IgD-negative memory B cell (primary cell): ENCODE measurements at regions not wholly inside any gene's neighbourhood (a gene's known extent, or its start where the extent isn't known, plus 50 kb on each side); places are given as distances from the start of the nearest gene placed in this dataset.
"Not testable (repeated sequence)": the region's sequence is repeated elsewhere in the genome, so short reads cannot be mapped to it uniquely, and the experiment has no call there.

ENCODE experiments used
- H3K27ac Mint-ChIP-seq, 3 donors: one replicate each; pipeline ENCODE4 v1.8.0; 2020 to 2022; ENCODE audit warnings: mild to moderate bottlenecking in 3 of 3, mixed read lengths in 3 of 3, moderate library complexity in 1 of 3
- H3K27me3 Mint-ChIP-seq: one replicate; pipeline ENCODE4 v1.8.0; 2021; ENCODE audit warnings: mixed read lengths
- H3K36me3 Mint-ChIP-seq: one replicate; pipeline ENCODE4 v1.8.0; 2020; ENCODE audit warnings: mild to moderate bottlenecking, mixed read lengths
- H3K4me1 Mint-ChIP-seq, 3 donors: one replicate each; pipeline ENCODE4 v1.8.0; 2020 to 2022; ENCODE audit warnings: mixed read lengths in 3 of 3, mild to moderate bottlenecking in 1 of 3
- H3K4me3 Mint-ChIP-seq, 4 donors: one replicate each; pipeline ENCODE4 v1.8.0; 2020 to 2022; ENCODE audit warnings: mild to moderate bottlenecking in 4 of 4, mixed read lengths in 4 of 4, moderate library complexity in 3 of 4
- H3K9me3 Mint-ChIP-seq, 3 donors: one replicate each; pipeline ENCODE4 v1.8.0; 2020 to 2021; ENCODE audit warnings: mixed read lengths in 3 of 3, mild to moderate bottlenecking in 1 of 3

DNA sequence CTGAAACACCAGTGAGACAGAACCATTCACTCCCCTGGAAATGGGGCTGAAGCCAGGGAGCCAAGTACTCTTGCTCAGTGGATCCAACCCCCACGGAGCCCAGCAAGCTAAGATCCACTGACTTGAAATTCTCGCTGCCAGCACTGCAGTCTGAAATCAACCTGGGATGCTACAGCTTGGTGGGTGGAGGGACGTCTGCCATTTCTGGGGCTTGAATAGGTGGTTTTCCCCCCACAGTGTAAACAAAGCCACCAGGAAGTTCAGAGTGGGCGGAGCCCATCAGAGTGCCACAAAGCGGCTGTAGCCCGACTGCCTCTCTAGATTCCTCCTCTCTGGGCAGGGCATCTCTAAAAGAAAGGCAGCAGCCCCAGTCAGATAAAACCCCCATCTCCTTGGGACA, 292.8 kb downstream of the LNPK start:
- peaks cover 2 to 5% (median 4%) of the 10 kb centered on the region in 3 donors for H3K9me3 Mint-ChIP-seq
- H3K4me1 Mint-ChIP-seq, result no peaks in the 10 kb centered on the region
- H3K27me3 Mint-ChIP-seq, result peaks cover 10% of the 10 kb centered on the region

DNA sequence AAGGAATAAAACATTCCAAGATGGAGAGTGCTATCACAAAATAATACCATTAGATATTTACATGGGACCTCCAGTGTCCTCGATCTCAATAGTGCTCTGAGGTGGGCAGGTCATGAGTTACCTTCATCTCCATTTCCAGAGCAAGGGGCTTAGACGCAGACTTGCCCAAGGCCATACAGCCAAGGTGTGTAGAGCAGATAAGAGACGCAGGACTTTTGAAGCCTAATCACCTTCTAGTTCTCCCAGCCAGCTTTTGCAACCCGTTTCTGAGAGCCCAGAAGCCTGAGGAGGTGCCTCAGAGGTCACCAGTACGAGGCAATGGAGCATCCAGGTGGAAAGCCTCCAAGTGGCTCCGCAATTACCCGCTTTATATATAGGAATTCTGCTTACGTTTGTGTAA, 294.7 kb downstream of the LNPK start:
- H3K4me3 Mint-ChIP-seq, result no peak overlapping the region
- no peaks in the 10 kb centered on the region for H3K4me1 Mint-ChIP-seq
- peaks cover 8% of the 10 kb centered on the region for H3K27me3 Mint-ChIP-seq

More for the DNA sequence above, 292.8 kb downstream of the LNPK start:
- Mint-ChIP-seq H3K27ac (no peak overlapping the region), H3K4me3 (no peak overlapping the region), H3K36me3 (no peaks in the 10 kb centered on the region)

DNA sequence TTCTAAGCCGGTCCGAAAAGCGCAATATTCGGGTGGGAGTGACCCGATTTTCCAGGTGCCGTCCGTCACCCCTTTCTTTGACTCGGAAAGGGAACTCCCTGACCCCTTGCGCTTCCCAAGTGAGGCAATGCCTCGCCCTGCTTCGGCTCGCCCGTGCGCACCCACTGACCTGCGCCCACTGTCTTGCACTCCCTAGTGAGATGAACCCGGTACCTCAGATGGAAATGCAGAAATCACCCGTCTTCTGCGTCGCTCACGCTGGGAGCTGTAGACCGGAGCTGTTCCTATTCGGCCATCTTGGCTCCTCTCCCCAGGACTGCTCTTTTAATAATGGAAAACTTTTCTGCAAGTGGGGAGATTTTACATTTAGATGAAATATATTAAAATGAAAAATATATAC, 297.5 kb downstream of the LNPK start:
- not testable (repeated sequence) for H3K4me3 Mint-ChIP-seq, H3K27me3 Mint-ChIP-seq, H3K9me3 Mint-ChIP-seq, H3K27ac Mint-ChIP-seq, H3K36me3 Mint-ChIP-seq, H3K4me1 Mint-ChIP-seq

More for the DNA sequence above, 294.7 kb downstream of the LNPK start:
- H3K27ac Mint-ChIP-seq, result no peak overlapping the region
- no peaks in the 10 kb centered on the region for H3K36me3 Mint-ChIP-seq
- peaks cover 0 to 4% (median 1%) of the 10 kb centered on the region in 3 donors for H3K9me3 Mint-ChIP-seq

DNA sequence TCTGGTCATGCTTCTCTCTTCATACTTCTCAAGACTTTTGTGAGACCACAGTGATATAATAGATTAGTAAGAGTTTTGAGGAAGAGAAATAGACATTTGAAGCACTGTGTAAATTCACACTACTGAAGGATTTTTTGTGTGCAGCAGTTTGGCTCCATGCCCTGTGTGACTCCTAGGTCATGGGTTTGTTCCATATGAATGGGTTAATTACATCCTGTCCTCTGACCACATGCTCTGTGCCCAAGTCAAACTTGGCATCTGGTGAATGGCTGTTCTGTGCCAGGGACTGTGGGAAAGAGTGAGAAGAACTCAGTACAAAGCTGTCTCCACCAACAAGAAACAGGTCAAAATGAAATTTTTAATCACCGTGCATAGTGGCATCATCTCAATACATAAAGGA, 304.0 kb downstream of the LNPK start:
- Mint-ChIP-seq H3K36me3 (no peaks in the 10 kb centered on the region), H3K4me3 (no peak overlapping the region), H3K9me3 (peaks cover 0 to 2% (median 0%) of the 10 kb centered on the region in 3 donors), H3K4me1 (no peaks in the 10 kb centered on the region), H3K27me3 (peaks cover 2% of the 10 kb centered on the region), H3K27ac (no peak overlapping the region)

DNA sequence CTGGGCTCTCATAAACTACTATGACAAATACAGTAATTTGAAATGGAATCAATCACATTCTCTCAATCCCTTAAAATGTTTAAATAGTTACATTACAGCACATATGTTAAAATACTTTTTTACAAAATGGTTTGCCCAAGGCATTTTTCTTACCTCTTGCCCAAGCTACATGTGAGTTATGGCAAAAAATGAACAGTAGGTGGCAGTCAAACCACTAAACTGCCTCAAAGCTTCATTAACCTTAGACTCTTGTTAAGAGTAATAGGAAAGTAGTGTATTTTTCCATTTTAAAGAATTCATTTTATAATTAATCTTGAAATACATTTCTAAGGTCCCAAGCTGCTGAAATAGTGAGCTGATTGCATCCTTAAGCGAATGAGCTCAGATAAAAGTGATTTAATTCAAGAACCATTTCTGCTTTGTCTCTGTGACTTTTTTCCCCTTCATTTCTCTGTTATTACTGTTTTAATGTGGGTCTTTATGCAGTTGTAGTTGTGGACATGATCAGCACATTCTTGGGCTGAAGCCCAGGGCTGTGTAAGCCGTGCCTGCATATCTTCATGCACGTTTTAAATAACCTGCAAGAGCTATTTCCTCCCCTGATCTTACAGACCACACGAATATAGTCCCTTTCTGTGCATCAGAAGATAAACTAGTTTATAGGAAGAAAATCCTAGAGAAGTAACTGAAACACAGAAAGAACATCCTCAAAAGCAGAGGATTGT, 311.8 kb downstream of the LNPK start:
- Mint-ChIP-seq H3K36me3 (no peaks in the 10 kb centered on the region), H3K9me3 (no peaks in the 10 kb centered on the region), H3K4me3 (no peak overlapping the region), H3K27me3 (no peaks in the 10 kb centered on the region), H3K4me1 (no peaks in the 10 kb centered on the region), H3K27ac (no peak overlapping the region)

DNA sequence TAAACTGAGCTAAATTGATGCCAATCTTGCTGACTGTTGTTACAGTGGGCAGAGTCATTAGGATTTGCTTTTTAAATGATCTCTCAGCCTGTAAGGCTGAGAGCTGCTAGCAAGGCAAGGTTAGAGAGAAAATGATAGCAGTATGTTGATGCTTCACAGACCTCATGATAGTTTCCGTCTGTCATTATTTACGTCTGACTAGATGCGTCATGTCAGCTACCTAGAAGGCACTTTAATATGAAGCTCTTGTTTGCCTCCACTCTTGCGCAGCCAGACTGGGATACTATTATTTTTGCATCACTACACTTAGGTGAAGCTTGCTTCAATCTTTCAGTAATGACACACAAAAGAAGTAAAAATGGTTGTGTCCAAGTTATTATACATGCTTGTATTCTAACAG, 313.8 kb downstream of the LNPK start:
- H3K4me3 Mint-ChIP-seq, result no peak overlapping the region
- H3K9me3 Mint-ChIP-seq, result no peaks in the 10 kb centered on the region
- no peaks in the 10 kb centered on the region for H3K36me3 Mint-ChIP-seq
- H3K4me1 Mint-ChIP-seq, result no peaks in the 10 kb centered on the region
- H3K27ac Mint-ChIP-seq, result no peak overlapping the region
- peaks cover 3% of the 10 kb centered on the region for H3K27me3 Mint-ChIP-seq

DNA sequence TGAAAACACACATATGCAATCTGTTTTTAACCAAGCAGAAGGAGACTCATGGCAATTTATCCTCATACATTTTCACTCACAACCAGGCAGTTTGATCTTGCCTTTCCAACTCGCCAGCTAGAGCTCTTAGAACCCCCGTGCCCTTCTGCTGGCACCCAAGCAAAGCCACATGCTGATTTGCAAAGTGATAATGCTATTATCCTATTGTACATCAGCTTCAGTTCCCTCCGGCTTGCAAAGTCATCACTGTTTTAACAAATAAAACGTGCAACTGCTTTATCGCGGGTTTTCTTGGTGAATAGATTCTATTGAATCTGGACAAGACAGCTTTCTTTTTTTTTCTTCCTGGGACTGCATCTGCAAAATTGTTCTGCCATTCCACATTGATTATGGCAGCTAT, 314.6 kb downstream of the LNPK start:
- no peaks in the 10 kb centered on the region for H3K4me1 Mint-ChIP-seq
- H3K9me3 Mint-ChIP-seq, result peaks cover 0 to 2% (median 0%) of the 10 kb centered on the region in 3 donors
- H3K27me3 Mint-ChIP-seq, result peaks cover 3% of the 10 kb centered on the region
- no peaks in the 10 kb centered on the region for H3K36me3 Mint-ChIP-seq
- no peak overlapping the region for H3K4me3 Mint-ChIP-seq
- no peak overlapping the region for H3K27ac Mint-ChIP-seq

DNA sequence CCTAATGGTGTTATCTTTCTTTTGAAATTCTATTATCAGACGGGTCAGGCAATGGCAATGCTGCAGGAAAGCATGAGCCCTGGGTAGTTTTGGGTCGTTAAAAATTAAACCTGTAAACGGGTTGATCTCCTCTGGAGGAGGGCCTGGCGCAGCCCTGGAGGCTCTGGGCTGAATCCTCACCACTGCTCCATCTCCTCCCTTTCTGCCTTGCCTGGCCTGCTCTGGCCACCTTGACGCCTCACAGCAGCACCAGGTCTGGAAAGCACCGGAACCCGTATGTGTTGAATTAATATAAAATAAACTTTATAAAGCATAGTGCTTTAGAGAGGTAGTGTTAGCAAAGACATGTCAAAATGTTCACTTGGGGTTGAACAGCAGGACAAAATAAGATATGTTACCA, 316.1 kb downstream of the LNPK start:
- H3K27ac Mint-ChIP-seq, result no peak overlapping the region
- peaks cover 3% of the 10 kb centered on the region for H3K27me3 Mint-ChIP-seq
- H3K9me3 Mint-ChIP-seq, result peaks cover 0 to 2% (median 0%) of the 10 kb centered on the region in 3 donors
- H3K4me3 Mint-ChIP-seq, result no peak overlapping the region
- H3K36me3 Mint-ChIP-seq, result no peaks in the 10 kb centered on the region
- H3K4me1 Mint-ChIP-seq, result no peaks in the 10 kb centered on the region

DNA sequence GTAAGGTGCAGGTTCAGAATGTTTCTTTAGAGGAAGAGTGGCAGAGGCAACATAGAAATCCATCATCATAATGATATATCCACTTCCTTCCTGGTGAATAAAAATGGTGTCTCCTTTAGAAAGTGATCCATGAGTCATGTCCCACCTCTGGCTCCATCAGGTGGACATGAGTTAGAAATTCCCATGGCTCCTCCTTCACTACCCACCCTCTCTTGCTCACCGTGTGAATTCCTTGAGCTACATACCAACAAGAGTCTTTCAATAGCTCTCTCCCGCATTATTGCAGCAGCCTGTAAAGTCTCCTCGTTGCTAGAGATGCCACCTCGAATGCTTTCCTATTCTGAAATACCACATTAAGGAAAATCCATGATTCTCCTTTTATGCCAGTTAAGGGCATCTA, 317.6 kb downstream of the LNPK start:
- Mint-ChIP-seq H3K4me3 (no peak overlapping the region), H3K9me3 (peaks cover 0 to 2% (median 0%) of the 10 kb centered on the region in 3 donors), H3K36me3 (no peaks in the 10 kb centered on the region), H3K27me3 (peaks cover 4% of the 10 kb centered on the region), H3K27ac (no peak overlapping the region), H3K4me1 (no peaks in the 10 kb centered on the region)

DNA sequence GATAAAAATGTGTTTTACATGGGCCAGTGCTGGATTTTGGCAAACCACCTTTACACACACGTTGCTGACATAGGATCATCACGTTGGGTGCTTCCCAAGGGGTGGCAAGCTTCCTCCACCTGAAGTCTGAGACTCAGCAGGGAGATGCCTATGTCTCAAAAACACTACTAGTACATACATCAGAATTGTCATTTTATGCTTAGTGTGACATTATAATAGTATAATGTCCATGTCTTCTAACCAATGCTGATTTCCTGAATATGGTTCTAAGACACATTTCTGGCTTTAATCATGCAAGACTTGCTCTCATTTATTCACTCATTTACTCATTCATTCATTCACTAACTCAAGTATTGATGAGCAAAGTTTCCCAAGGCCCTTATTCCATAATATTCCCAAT, 322.3 kb downstream of the LNPK start:
- Mint-ChIP-seq H3K27me3 (peaks cover 4% of the 10 kb centered on the region), H3K4me1 (no peaks in the 10 kb centered on the region), H3K27ac (no peak overlapping the region), H3K36me3 (no peaks in the 10 kb centered on the region), H3K4me3 (no peak overlapping the region), H3K9me3 (peaks cover 0 to 2% (median 0%) of the 10 kb centered on the region in 3 donors)

DNA sequence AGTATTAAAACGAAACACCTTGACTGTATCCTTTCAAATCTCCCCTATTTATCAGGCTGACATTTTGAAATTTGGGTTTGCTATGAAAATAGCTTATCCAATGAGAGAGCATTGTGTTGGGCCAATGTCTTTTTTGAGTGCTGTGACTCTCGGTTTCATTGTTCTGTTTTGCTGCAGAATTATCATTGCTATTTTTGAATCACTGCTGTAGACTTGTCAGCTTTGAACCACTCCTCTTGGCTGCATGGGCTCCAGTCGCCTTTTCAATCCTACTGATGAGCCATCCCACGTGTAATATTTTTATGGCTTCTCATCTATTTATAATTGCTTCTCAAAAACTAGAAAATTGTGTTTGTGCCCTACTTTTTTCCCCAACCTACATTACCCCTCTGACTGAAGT, 322.8 kb downstream of the LNPK start:
- no peak overlapping the region for H3K4me3 Mint-ChIP-seq
- no peaks in the 10 kb centered on the region for H3K4me1 Mint-ChIP-seq
- peaks cover 0 to 2% (median 0%) of the 10 kb centered on the region in 3 donors for H3K9me3 Mint-ChIP-seq
- peaks cover 4% of the 10 kb centered on the region for H3K27me3 Mint-ChIP-seq
- no peak overlapping the region for H3K27ac Mint-ChIP-seq
- no peaks in the 10 kb centered on the region for H3K36me3 Mint-ChIP-seq

DNA sequence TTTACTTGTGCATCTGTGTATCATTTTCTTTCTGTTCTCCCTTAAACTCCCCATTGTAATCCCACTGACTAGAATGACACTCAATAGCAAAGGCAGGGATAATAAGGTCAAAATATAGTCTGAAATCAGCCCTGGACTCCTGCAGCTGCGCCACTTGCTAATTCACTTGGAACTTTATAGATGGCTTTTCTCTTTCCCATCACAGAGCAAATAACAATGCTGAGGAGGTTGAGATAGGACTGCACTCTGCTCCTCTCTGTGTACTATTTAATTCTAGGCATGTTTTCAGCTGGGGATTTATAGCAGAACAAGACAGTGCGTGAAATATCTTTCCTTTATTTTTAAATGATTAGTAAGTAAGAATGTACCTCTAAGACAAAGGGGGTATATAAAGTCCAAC, 324.2 kb downstream of the LNPK start:
- Mint-ChIP-seq H3K9me3 (peaks cover 0 to 4% (median 1%) of the 10 kb centered on the region in 3 donors), H3K4me1 (no peaks in the 10 kb centered on the region)

DNA sequence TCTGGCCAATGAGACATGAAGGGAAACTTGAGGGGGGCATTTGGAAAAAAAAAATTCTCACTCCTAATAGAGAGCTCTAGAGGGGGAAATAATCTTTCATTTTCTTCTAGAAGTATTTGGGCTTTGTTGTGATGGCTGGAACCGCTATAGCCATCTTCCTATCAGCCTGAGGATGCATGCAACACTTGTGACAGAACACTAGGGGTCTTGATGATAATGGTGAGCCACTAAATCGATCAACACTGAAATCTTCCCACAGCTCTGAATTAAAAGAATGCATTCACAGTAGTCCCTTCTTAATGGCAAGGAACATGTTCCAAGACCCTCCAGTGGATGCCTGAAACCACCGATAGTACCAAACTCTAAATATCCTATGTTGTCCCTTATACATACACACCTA, 325.3 kb downstream of the LNPK start:
- Mint-ChIP-seq H3K4me1 (no peaks in the 10 kb centered on the region), H3K4me3 (no peak overlapping the region), H3K9me3 (peaks cover 2 to 4% (median 4%) of the 10 kb centered on the region in 3 donors), H3K27me3 (peaks cover 2% of the 10 kb centered on the region), H3K36me3 (no peaks in the 10 kb centered on the region), H3K27ac (no peak overlapping the region)

More for the DNA sequence above, 324.2 kb downstream of the LNPK start:
- Mint-ChIP-seq H3K4me3 (no peak overlapping the region), H3K36me3 (no peaks in the 10 kb centered on the region), H3K27ac (no peak overlapping the region), H3K27me3 (peaks cover 2% of the 10 kb centered on the region)

DNA sequence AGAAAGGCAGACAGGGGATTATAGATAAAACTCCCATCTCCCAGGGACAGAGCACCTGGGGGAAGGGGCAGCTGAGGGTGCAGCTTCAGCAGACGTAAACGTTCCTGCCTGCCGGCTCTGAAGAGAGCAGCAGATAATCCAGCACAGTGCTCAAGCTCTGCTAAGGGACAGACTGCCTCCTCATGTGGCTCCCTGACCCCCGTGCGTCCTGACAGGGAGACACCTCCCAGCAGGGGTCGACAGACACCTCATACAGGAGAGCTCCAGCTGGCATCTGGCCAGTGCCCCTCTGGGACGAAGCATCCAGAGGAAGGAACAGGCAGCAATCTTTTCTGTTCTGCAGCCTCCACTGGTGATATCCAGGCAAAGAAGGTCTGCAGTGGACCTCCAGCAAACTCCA, 333.3 kb downstream of the LNPK start:
- H3K4me3 Mint-ChIP-seq, H3K27me3 Mint-ChIP-seq, H3K9me3 Mint-ChIP-seq, H3K4me1 Mint-ChIP-seq, H3K36me3 Mint-ChIP-seq, H3K27ac Mint-ChIP-seq: not testable (repeated sequence)

DNA sequence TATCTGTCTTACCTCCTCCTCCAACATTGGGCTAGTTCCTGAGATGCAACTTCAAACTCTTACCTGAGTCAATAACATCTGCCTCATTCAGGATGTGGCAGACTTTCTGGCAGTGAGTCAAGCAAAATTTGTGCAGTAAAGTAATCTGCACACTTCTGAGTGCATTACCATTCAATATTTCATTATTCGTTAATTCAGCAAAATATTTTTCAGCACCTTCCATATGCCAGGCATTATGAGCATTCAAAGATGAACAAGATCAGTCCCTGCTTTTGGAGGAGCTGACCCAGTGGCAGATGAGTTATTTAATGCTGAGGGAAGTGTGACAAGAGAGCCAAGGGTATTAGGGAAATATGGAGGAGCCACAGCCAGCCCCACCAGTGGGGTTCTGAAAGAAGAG, 339.7 kb downstream of the LNPK start:
- H3K4me1 Mint-ChIP-seq, result no peaks in the 10 kb centered on the region
- H3K27ac Mint-ChIP-seq, result no peak overlapping the region
- no peaks in the 10 kb centered on the region for H3K9me3 Mint-ChIP-seq
- peaks cover 1% of the 10 kb centered on the region for H3K36me3 Mint-ChIP-seq
- no peak overlapping the region for H3K4me3 Mint-ChIP-seq
- peaks cover 3% of the 10 kb centered on the region for H3K27me3 Mint-ChIP-seq

DNA sequence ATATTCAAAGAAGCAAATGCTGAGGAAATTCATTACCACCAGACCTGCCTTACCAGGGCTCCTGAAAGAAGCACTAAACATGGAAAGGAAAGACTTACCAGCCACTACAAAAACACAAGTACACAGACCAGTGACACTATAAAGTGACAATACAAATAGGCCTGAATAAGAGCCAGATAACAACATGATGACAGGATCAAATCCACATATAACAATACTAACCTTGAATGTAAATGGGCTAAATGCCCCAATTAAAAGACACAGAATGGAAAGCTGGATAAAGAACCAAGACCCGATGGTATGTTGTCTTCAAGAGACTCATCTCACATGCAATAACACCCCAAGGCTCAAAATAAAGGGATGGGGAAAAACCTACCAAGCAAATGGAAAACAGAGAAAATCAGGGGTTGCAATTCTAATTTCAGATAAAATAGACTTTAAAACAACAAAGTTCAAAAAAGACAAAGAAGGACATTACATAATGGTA, 353.4 kb downstream of the LNPK start:
- Mint-ChIP-seq H3K36me3 (peaks cover 2% of the 10 kb centered on the region), H3K9me3 (peaks cover 0 to 2% (median 2%) of the 10 kb centered on the region in 3 donors), H3K4me1 (no peaks in the 10 kb centered on the region), H3K27me3 (no peaks in the 10 kb centered on the region), H3K27ac (no peak overlapping the region), H3K4me3 (no peak overlapping the region)
